ENCODE measurements at regions not wholly inside any gene's neighbourhood (a gene's known extent, or its start where the extent isn't known, plus 50 kb on each side); places are given as distances from the start of the nearest gene placed in this dataset.

DNA sequence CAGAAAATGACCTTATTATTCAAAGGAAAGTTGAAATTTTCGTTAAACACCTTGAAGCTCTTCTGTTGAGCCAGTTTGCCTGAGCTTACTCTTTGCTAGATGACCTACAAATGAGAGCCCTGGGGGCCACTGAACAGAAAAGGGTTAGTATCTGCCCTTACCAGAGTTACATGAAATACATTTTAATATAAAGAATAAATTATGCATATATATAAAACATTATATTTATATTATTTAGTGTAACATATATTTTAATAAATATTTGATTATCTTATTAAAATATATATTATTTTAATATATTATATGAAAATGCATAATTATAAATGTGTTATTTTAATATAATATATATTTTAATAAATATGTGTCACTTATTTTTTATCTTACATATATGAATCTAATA, 628.4 kb upstream of the TPK1 start:
- no peak for TF ChIP-seq JUND (IDR thresholded peaks at IDR 0.05)
- TF ChIP-seq, protein P1, sequence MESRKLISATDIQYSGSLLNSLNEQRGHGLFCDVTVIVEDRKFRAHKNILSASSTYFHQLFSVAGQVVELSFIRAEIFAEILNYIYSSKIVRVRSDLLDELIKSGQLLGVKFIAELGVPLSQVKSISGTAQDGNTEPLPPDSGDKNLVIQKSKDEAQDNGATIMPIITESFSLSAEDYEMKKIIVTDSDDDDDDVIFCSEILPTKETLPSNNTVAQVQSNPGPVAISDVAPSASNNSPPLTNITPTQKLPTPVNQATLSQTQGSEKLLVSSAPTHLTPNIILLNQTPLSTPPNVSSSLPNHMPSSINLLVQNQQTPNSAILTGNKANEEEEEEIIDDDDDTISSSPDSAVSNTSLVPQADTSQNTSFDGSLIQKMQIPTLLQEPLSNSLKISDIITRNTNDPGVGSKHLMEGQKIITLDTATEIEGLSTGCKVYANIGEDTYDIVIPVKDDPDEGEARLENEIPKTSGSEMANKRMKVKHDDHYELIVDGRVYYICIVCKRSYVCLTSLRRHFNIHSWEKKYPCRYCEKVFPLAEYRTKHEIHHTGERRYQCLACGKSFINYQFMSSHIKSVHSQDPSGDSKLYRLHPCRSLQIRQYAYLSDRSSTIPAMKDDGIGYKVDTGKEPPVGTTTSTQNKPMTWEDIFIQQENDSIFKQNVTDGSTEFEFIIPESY (IDR thresholded peaks at IDR 0.05; ENCODE audit: extremely low read depth, insufficient replicate concordance, low read length) = no peak
- no peak for TF ChIP-seq EZH2 (IDR thresholded peaks at IDR 0.05)
- TF ChIP-seq, protein P2, sequence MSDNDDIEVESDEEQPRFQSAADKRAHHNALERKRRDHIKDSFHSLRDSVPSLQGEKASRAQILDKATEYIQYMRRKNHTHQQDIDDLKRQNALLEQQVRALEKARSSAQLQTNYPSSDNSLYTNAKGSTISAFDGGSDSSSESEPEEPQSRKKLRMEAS (IDR thresholded peaks at IDR 0.05) = no peak
- TF ChIP-seq, protein P3, sequence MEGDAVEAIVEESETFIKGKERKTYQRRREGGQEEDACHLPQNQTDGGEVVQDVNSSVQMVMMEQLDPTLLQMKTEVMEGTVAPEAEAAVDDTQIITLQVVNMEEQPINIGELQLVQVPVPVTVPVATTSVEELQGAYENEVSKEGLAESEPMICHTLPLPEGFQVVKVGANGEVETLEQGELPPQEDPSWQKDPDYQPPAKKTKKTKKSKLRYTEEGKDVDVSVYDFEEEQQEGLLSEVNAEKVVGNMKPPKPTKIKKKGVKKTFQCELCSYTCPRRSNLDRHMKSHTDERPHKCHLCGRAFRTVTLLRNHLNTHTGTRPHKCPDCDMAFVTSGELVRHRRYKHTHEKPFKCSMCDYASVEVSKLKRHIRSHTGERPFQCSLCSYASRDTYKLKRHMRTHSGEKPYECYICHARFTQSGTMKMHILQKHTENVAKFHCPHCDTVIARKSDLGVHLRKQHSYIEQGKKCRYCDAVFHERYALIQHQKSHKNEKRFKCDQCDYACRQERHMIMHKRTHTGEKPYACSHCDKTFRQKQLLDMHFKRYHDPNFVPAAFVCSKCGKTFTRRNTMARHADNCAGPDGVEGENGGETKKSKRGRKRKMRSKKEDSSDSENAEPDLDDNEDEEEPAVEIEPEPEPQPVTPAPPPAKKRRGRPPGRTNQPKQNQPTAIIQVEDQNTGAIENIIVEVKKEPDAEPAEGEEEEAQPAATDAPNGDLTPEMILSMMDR (IDR thresholded peaks at IDR 0.05 in 2 of 3, conservative IDR thresholded peaks at IDR 0.05 in 1 of 3; ENCODE audit: borderline replicate concordance in 1 of 3, insufficient read depth in 1 of 3, low read depth in 2 of 3, low read length in 2 of 3) = no peak

All from HCT116 (cell line).